ENCODE measurements at regions not wholly inside any gene's neighbourhood (a gene's known extent, or its start where the extent isn't known, plus 50 kb on each side); places are given as distances from the start of the nearest gene placed in this dataset.

GRCh38 chr16:61165797-61166196, 870.4 kb downstream of the CDH8 start:
- Histone ChIP-seq H3F3A (ENCODE audit: insufficient read depth) (no peaks in the 10 kb centered on the region), H3K4me2 (ENCODE audit: unreplicated experiment) (no peak overlapping the region), H3K9me3 (ENCODE audit: low read depth) (no peaks in the 10 kb centered on the region), H3K4me3 (no peak overlapping the region), H3K4me1 (ENCODE audit: insufficient read depth) (no peaks in the 10 kb centered on the region), H3K27me3 (replicated peaks; ENCODE audit: insufficient read depth) (no peaks in the 10 kb centered on the region), H3K36me3 (ENCODE audit: low read depth) (no peaks in the 10 kb centered on the region), H4K20me1 (ENCODE audit: insufficient read depth) (no peaks in the 10 kb centered on the region), H3K79me2 (ENCODE audit: insufficient read depth) (no peaks in the 10 kb centered on the region), H2AFZ (no peak overlapping the region), H3K27ac (no peak overlapping the region), H3K9me2 (ENCODE audit: insufficient read depth) (no peaks in the 10 kb centered on the region), H3K9ac (no peak overlapping the region)
- WGBS, 2 experiments (ENCODE audit: low coverage in 1 of 2, low lambda C conversion rate in 2 of 2, missing lambda C conversion rate in 2 of 2), result 13 to 25% methylated on average over 3 of the region's 3 CpGs
- no peak for DNase-seq
- TF ChIP-seq EZH2phosphoT487 (IDR thresholded peaks at IDR 0.05; ENCODE audit: insufficient read depth, low read depth), result no peak
- no peak for TF ChIP-seq EZH2 (IDR thresholded peaks at IDR 0.05; ENCODE audit: insufficient read depth, poor library complexity, severe bottlenecking)
- in situ Hi-C loops (cut with MboI), result no loop called here

DNA sequence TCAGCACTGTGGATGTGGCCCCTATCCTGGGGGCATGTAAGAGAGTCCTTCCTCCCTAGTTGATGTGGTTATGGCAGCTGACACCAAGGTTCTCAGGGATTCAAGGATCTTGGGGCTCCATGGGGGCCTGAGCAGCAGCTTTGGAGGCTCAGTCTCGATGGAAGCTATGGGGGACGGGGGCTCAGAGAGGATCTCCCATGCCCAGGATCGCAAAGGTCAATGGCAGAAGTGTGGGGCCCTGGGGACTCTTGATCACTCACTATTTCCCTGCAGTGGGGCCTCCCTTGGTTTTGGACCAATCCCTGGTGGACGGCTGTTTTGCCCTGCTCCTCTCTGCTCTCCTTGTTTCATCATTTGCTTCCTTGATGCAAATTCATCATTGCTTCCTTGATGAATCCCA, 885.9 kb downstream of the CDH8 start:
- H3K27me3 ChIP-seq (replicated peaks; ENCODE audit: insufficient read depth), result no peaks in the 10 kb centered on the region
- no peak overlapping the region for H3K4me3 ChIP-seq
- no peaks in the 10 kb centered on the region for H3K9me3 ChIP-seq (ENCODE audit: low read depth)
- H3K9ac ChIP-seq, result no peak overlapping the region
- no peaks in the 10 kb centered on the region for H3F3A ChIP-seq (ENCODE audit: insufficient read depth)
- H3K4me2 ChIP-seq (ENCODE audit: unreplicated experiment), result no peak overlapping the region
- in situ Hi-C loops (cut with MboI), result no loop called here
- 14 to 17% methylated on average over 4 of the region's 4 CpGs for WGBS, 2 experiments (ENCODE audit: low coverage in 1 of 2, low lambda C conversion rate in 2 of 2, missing lambda C conversion rate in 2 of 2)
- H3K36me3 ChIP-seq (ENCODE audit: low read depth), result no peaks in the 10 kb centered on the region
- H2AFZ ChIP-seq, result no peak overlapping the region
- no peak for DNase-seq
- no peak for TF ChIP-seq EZH2phosphoT487 (IDR thresholded peaks at IDR 0.05; ENCODE audit: insufficient read depth, low read depth)
- no peak for TF ChIP-seq EZH2 (IDR thresholded peaks at IDR 0.05; ENCODE audit: insufficient read depth, poor library complexity, severe bottlenecking)
- H3K27ac ChIP-seq, result no peak overlapping the region
- H3K79me2 ChIP-seq (ENCODE audit: insufficient read depth), result no peaks in the 10 kb centered on the region
- no peaks in the 10 kb centered on the region for H3K9me2 ChIP-seq (ENCODE audit: insufficient read depth)
- no peaks in the 10 kb centered on the region for H3K4me1 ChIP-seq (ENCODE audit: insufficient read depth)
- H4K20me1 ChIP-seq (ENCODE audit: insufficient read depth), result no peaks in the 10 kb centered on the region

- H2AFZ ChIP-seq, result no peak overlapping the region
- H3K36me3 ChIP-seq (ENCODE audit: low read depth), result no peaks in the 10 kb centered on the region
- H3K79me2 ChIP-seq (ENCODE audit: insufficient read depth), result no peaks in the 10 kb centered on the region
- H3K4me1 ChIP-seq (ENCODE audit: insufficient read depth), result no peaks in the 10 kb centered on the region
- H3F3A ChIP-seq (ENCODE audit: insufficient read depth), result no peaks in the 10 kb centered on the region
- no peak overlapping the region for H3K4me3 ChIP-seq
- no peaks in the 10 kb centered on the region for H3K9me2 ChIP-seq (ENCODE audit: insufficient read depth)
- TF ChIP-seq EZH2phosphoT487 (IDR thresholded peaks at IDR 0.05; ENCODE audit: insufficient read depth, low read depth) (no peak), EZH2 (IDR thresholded peaks at IDR 0.05; ENCODE audit: insufficient read depth, poor library complexity, severe bottlenecking) (no peak)
- whole genome bisulfite sequencing, 2 experiments (ENCODE audit: low coverage in 1 of 2, low lambda C conversion rate in 2 of 2, missing lambda C conversion rate in 2 of 2), result 1 to 8% methylated on average over 5 of the region's 5 CpGs
- H3K9me3 ChIP-seq (ENCODE audit: low read depth), result no peaks in the 10 kb centered on the region
- H3K9ac ChIP-seq, result no peak overlapping the region
- DNase-seq, result no peak
- in situ Hi-C loops (cut with MboI), result no loop called here
- no peaks in the 10 kb centered on the region; the same call in 1 of the 2 replicates for H4K20me1 ChIP-seq (ENCODE audit: insufficient read depth)
- no peak overlapping the region for H3K4me2 ChIP-seq (ENCODE audit: unreplicated experiment)
- no peaks in the 10 kb centered on the region for H3K27me3 ChIP-seq (replicated peaks; ENCODE audit: insufficient read depth)
- no peak overlapping the region for H3K27ac ChIP-seq
Observed at GRCh38 chr16:61149709-61150108, 886.5 kb downstream of the CDH8 start.

GRCh38 chr16:61148930-61149329, 887.3 kb downstream of the CDH8 start:
- Histone ChIP-seq H3K79me2 (ENCODE audit: insufficient read depth) (no peaks in the 10 kb centered on the region), H3K9ac (no peak overlapping the region), H4K20me1 (ENCODE audit: insufficient read depth) (no peaks in the 10 kb centered on the region; the same call in 1 of the 2 replicates), H3K9me3 (ENCODE audit: low read depth) (no peaks in the 10 kb centered on the region), H3K36me3 (ENCODE audit: low read depth) (no peaks in the 10 kb centered on the region), H3K4me2 (ENCODE audit: unreplicated experiment) (no peak overlapping the region), H3K4me3 (no peak overlapping the region), H3K4me1 (ENCODE audit: insufficient read depth) (no peaks in the 10 kb centered on the region), H2AFZ (no peak overlapping the region), H3F3A (ENCODE audit: insufficient read depth) (no peaks in the 10 kb centered on the region), H3K27ac (no peak overlapping the region), H3K27me3 (replicated peaks; ENCODE audit: insufficient read depth) (no peaks in the 10 kb centered on the region), H3K9me2 (ENCODE audit: insufficient read depth) (no peaks in the 10 kb centered on the region)
- TF ChIP-seq EZH2 (IDR thresholded peaks at IDR 0.05; ENCODE audit: insufficient read depth, poor library complexity, severe bottlenecking), result no peak
- DNase-seq, result no peak
- in situ Hi-C loops (cut with MboI), result no loop called here
- 20 to 23% methylated on average over 3 of the region's 3 CpGs for WGBS, 2 experiments (ENCODE audit: low coverage in 1 of 2, low lambda C conversion rate in 2 of 2, missing lambda C conversion rate in 2 of 2)

DNA sequence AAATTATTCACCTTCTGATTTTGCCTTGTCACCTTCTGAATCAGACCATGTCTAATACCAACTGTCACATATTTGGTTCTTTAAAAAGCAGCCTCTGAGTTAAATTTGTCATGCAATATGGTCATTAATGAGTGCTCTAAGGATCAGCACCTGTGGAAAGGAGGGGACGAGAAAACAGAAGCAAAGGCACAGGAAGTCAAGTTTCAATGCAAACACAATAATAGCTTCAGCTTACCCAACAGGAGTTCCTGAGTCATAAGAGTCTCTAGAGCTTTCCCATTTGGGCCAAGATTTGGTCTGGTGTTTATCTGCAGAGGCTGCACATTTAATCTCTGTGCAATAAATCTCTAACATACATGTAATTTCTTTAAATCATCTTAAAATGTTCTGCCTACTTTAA, 889.8 kb downstream of the CDH8 start:
- DNase-seq, result no peak
- in situ Hi-C loops (cut with MboI), result no loop called here
- 6 to 10% methylated on average over 1 of the region's 1 CpG for WGBS, 2 experiments (ENCODE audit: low coverage in 1 of 2, low lambda C conversion rate in 2 of 2, missing lambda C conversion rate in 2 of 2)

More for the DNA sequence above, 889.8 kb downstream of the CDH8 start:
- Histone ChIP-seq H3K9me2 (ENCODE audit: insufficient read depth) (no peaks in the 10 kb centered on the region), H3K4me1 (ENCODE audit: insufficient read depth) (no peaks in the 10 kb centered on the region), H2AFZ (no peak overlapping the region), H3K79me2 (ENCODE audit: insufficient read depth) (no peaks in the 10 kb centered on the region), H3K4me2 (ENCODE audit: unreplicated experiment) (no peak overlapping the region), H3K27me3 (replicated peaks; ENCODE audit: insufficient read depth) (no peaks in the 10 kb centered on the region), H3K9ac (no peak overlapping the region), H3K27ac (no peak overlapping the region), H4K20me1 (ENCODE audit: insufficient read depth) (no peaks in the 10 kb centered on the region; the same call in 1 of the 2 replicates), H3K4me3 (no peak overlapping the region), H3K9me3 (ENCODE audit: low read depth) (no peaks in the 10 kb centered on the region), H3K36me3 (ENCODE audit: low read depth) (no peaks in the 10 kb centered on the region), H3F3A (ENCODE audit: insufficient read depth) (no peaks in the 10 kb centered on the region)
- TF ChIP-seq EZH2 (IDR thresholded peaks at IDR 0.05; ENCODE audit: insufficient read depth, poor library complexity, severe bottlenecking), result no peak
- TF ChIP-seq EZH2phosphoT487 (IDR thresholded peaks at IDR 0.05; ENCODE audit: insufficient read depth, low read depth), result no peak
